Activated CD4-positive, alpha-beta memory T cell treated with anti-CD3 and anti-CD28 coated beads for 36 hours (primary cell): ENCODE measurements at regions not wholly inside any gene's neighbourhood (a gene's known extent, or its start where the extent isn't known, plus 50 kb on each side); places are given as distances from the start of the nearest gene placed in this dataset.

ENCODE experiments used
- CTCF ChIA-PET: fragments of 350-600 bp; sonication (Branson Sonifier 250); formaldehyde crosslinking; loops from one replicate; lab custom pipeline; 2021; ENCODE audit warnings: antibody characterized with exemption, inconsistent platforms; lab: Charles Lee
- POLR2A ChIA-PET: fragments of 350-600 bp; sonication (Branson Sonifier 250); formaldehyde crosslinking; loops from one replicate; lab custom pipeline; 2021; ENCODE audit warnings: antibody characterized with exemption; lab: Charles Lee
- DNase-seq: peaks from one replicate; pipeline ENCODE4 v3.0.0-alpha.2; 2020
- H3K27ac Mint-ChIP-seq: one replicate; pipeline ENCODE4 v1.8.0; 2021; ENCODE audit warnings: mixed read lengths
- H3K27me3 Mint-ChIP-seq: one replicate; pipeline ENCODE4 v1.8.0; 2021; ENCODE audit warnings: mixed read lengths
- H3K36me3 Mint-ChIP-seq: one replicate; pipeline ENCODE4 v1.8.0; 2021; ENCODE audit warnings: mixed read lengths
- H3K4me1 Mint-ChIP-seq: one replicate; pipeline ENCODE4 v1.8.0; 2021; ENCODE audit warnings: low read depth, mixed read lengths
- H3K4me3 Mint-ChIP-seq: one replicate; pipeline ENCODE4 v1.8.0; 2021; ENCODE audit warnings: mild to moderate bottlenecking, mixed read lengths
- H3K9me3 Mint-ChIP-seq: one replicate; pipeline ENCODE4 v1.8.0; 2021; ENCODE audit warnings: mixed read lengths
- intact Hi-C: fragments of 100-400 bp; cut with micrococcal nuclease; formaldehyde crosslinking; loops from one replicate; pipeline ENCODE4 v1.15.1; 2023

- Mint-ChIP-seq H3K9me3 (peaks cover 10% of the 10 kb centered on the region), H3K36me3 (no peaks in the 10 kb centered on the region), H3K4me3 (no peak overlapping the region), H3K27ac (no peak overlapping the region), H3K4me1 (no peaks in the 10 kb centered on the region), H3K27me3 (no peaks in the 10 kb centered on the region)
- POLR2A ChIA-PET, result no interaction called here
- DNase-seq, result no peak
- CTCF ChIA-PET, result no interaction called here
- intact Hi-C loops, result no loop called here
Observed at GRCh38 chr7:67438198-67438882, 441.7 kb downstream of the TYW1 start.

- no peak overlapping the region for H3K4me3 Mint-ChIP-seq
- no peaks in the 10 kb centered on the region for H3K27me3 Mint-ChIP-seq
- intact Hi-C loops, result no loop called here
- DNase-seq, result no peak
- POLR2A ChIA-PET, result interaction anchor here (0.6 kb wide), 1 partner anchor 1292 kb away, joined by 4 read pairs; no protein-coding TSS in a partner anchor
- no peaks in the 10 kb centered on the region for H3K4me1 Mint-ChIP-seq
- peaks cover 5% of the 10 kb centered on the region for H3K9me3 Mint-ChIP-seq
- H3K27ac Mint-ChIP-seq, result no peak overlapping the region
- H3K36me3 Mint-ChIP-seq, result no peaks in the 10 kb centered on the region
- CTCF ChIA-PET, result no interaction called here
Observed at GRCh38 chr7:67438913-67439505, 442.4 kb downstream of the TYW1 start.

- Mint-ChIP-seq H3K4me1 (no peaks in the 10 kb centered on the region), H3K27ac (no peak overlapping the region), H3K36me3 (no peaks in the 10 kb centered on the region), H3K9me3 (peaks cover 6% of the 10 kb centered on the region), H3K4me3 (no peak overlapping the region), H3K27me3 (no peaks in the 10 kb centered on the region)
- ChIA-PET CTCF (no interaction called here), POLR2A (no interaction called here)
- no peak for DNase-seq
- intact Hi-C loops, result no loop called here
Observed at GRCh38 chr7:67440321-67440720, 443.7 kb downstream of the TYW1 start.

GRCh38 chr7:67445728-67446127 lies 449.1 kb downstream of the TYW1 start:
- no peaks in the 10 kb centered on the region for H3K4me1 Mint-ChIP-seq
- H3K27me3 Mint-ChIP-seq, result no peaks in the 10 kb centered on the region
- CTCF ChIA-PET, result no interaction called here
- H3K9me3 Mint-ChIP-seq, result peaks cover 13% of the 10 kb centered on the region
- POLR2A ChIA-PET, result no interaction called here
- DNase-seq, result no peak
- no peaks in the 10 kb centered on the region for H3K36me3 Mint-ChIP-seq
- intact Hi-C loops, result no loop called here
- no peak overlapping the region for H3K27ac Mint-ChIP-seq
- no peak overlapping the region for H3K4me3 Mint-ChIP-seq

- POLR2A ChIA-PET, result no interaction called here
Observed at GRCh38 chr7:67447297-67447696, 450.7 kb downstream of the TYW1 start.

GRCh38 chr7:67448271-67448670 lies 451.6 kb downstream of the TYW1 start:
- ChIA-PET CTCF (no interaction called here), POLR2A (no interaction called here)
- Mint-ChIP-seq H3K4me1 (no peaks in the 10 kb centered on the region), H3K36me3 (no peaks in the 10 kb centered on the region), H3K27ac (no peak overlapping the region), H3K9me3 (peaks cover 13% of the 10 kb centered on the region), H3K27me3 (no peaks in the 10 kb centered on the region), H3K4me3 (no peak overlapping the region)
- DNase-seq, result no peak
- intact Hi-C loops, result no loop called here

More at GRCh38 chr7:67447297-67447696, 450.7 kb downstream of the TYW1 start:
- DNase-seq, result no peak
- H3K4me1 Mint-ChIP-seq, result no peaks in the 10 kb centered on the region
- no peak overlapping the region for H3K27ac Mint-ChIP-seq
- H3K4me3 Mint-ChIP-seq, result no peak overlapping the region
- intact Hi-C loops, result no loop called here
- peaks cover 13% of the 10 kb centered on the region for H3K9me3 Mint-ChIP-seq
- no peaks in the 10 kb centered on the region for H3K36me3 Mint-ChIP-seq
- no peaks in the 10 kb centered on the region for H3K27me3 Mint-ChIP-seq
- CTCF ChIA-PET, result no interaction called here

- CTCF ChIA-PET, result no interaction called here
- intact Hi-C loops, result no loop called here
- H3K27ac Mint-ChIP-seq, result no peak overlapping the region
- no peak for DNase-seq
- peaks cover 7% of the 10 kb centered on the region for H3K9me3 Mint-ChIP-seq
- no peak overlapping the region for H3K4me3 Mint-ChIP-seq
- POLR2A ChIA-PET, result no interaction called here
- no peaks in the 10 kb centered on the region for H3K36me3 Mint-ChIP-seq
- no peaks in the 10 kb centered on the region for H3K27me3 Mint-ChIP-seq
- no peaks in the 10 kb centered on the region for H3K4me1 Mint-ChIP-seq
Observed at GRCh38 chr7:67450171-67450570, 453.5 kb downstream of the TYW1 start.

GRCh38 chr7:67451306-67451705 lies 454.7 kb downstream of the TYW1 start:
- no peak for DNase-seq
- Mint-ChIP-seq H3K9me3 (peaks cover 7% of the 10 kb centered on the region), H3K27me3 (no peaks in the 10 kb centered on the region), H3K36me3 (no peaks in the 10 kb centered on the region), H3K4me3 (no peak overlapping the region), H3K27ac (no peak overlapping the region), H3K4me1 (no peaks in the 10 kb centered on the region)
- POLR2A ChIA-PET, result no interaction called here
- CTCF ChIA-PET, result no interaction called here
- intact Hi-C loops, result no loop called here

GRCh38 chr7:67452516-67453026 lies 455.9 kb downstream of the TYW1 start:
- Mint-ChIP-seq H3K9me3 (no peaks in the 10 kb centered on the region), H3K27me3 (no peaks in the 10 kb centered on the region), H3K4me1 (no peaks in the 10 kb centered on the region), H3K4me3 (no peak overlapping the region), H3K36me3 (no peaks in the 10 kb centered on the region), H3K27ac (no peak overlapping the region)
- ChIA-PET CTCF (no interaction called here), POLR2A (no interaction called here)
- DNase-seq, result no peak
- intact Hi-C loops, result no loop called here

GRCh38 chr7:67453580-67454380 lies 457.1 kb downstream of the TYW1 start:
- Mint-ChIP-seq H3K27me3 (peaks cover 4% of the 10 kb centered on the region), H3K36me3 (no peaks in the 10 kb centered on the region), H3K4me3 (no peak overlapping the region), H3K27ac (no peak overlapping the region), H3K4me1 (no peaks in the 10 kb centered on the region), H3K9me3 (no peaks in the 10 kb centered on the region)
- intact Hi-C loops, result no loop called here
- CTCF ChIA-PET, result no interaction called here
- POLR2A ChIA-PET, result no interaction called here
- no peak for DNase-seq

GRCh38 chr7:67455508-67455907 lies 458.9 kb downstream of the TYW1 start:
- Mint-ChIP-seq H3K4me1 (no peaks in the 10 kb centered on the region), H3K27ac (no peak overlapping the region), H3K27me3 (peaks cover 4% of the 10 kb centered on the region), H3K36me3 (no peaks in the 10 kb centered on the region), H3K4me3 (no peak overlapping the region), H3K9me3 (no peaks in the 10 kb centered on the region)
- ChIA-PET POLR2A (no interaction called here), CTCF (no interaction called here)
- DNase-seq, result no peak
- intact Hi-C loops, result no loop called here

GRCh38 chr7:67462781-67463191 lies 466.2 kb downstream of the TYW1 start:
- DNase-seq, result no peak
- peaks cover 9% of the 10 kb centered on the region for H3K9me3 Mint-ChIP-seq
- ChIA-PET CTCF (no interaction called here), POLR2A (no interaction called here)
- H3K27me3 Mint-ChIP-seq, result peaks cover 4% of the 10 kb centered on the region
- H3K27ac Mint-ChIP-seq, result no peak overlapping the region
- no peaks in the 10 kb centered on the region for H3K4me1 Mint-ChIP-seq
- H3K4me3 Mint-ChIP-seq, result no peak overlapping the region
- H3K36me3 Mint-ChIP-seq, result no peaks in the 10 kb centered on the region
- intact Hi-C loops, result no loop called here
